Sciatic nerve (tissue), 2 donors: ENCODE measurements at regions not wholly inside any gene's neighbourhood (a gene's known extent, or its start where the extent isn't known, plus 50 kb on each side); places are given as distances from the start of the nearest gene placed in this dataset.
"Not testable (repeated sequence)": the region's sequence is repeated elsewhere in the genome, so short reads cannot be mapped to it uniquely, and the experiment has no call there.

Source experiments
- ATAC-seq: fragments of 200-7000 bp; cut with Tn5 transposase; one replicate; pipeline ENCODE4 v1.9.1; 2020; ENCODE audit warnings: mild to moderate bottlenecking, moderate library complexity
- DNase-seq: peaks from one replicate; pipeline ENCODE4 v3.0.0-alpha.2; 2020; ENCODE audit warnings: low spot score
- intact Hi-C: fragments of 100-400 bp; cut with DNase I; formaldehyde crosslinking; loops from one replicate; pipeline ENCODE4 v1.14.2; 2022
- donor health status: DM: no; HTN: no; CAD: no.
- donor health status: DM: no; HTN: no; CAD: no.

DNA sequence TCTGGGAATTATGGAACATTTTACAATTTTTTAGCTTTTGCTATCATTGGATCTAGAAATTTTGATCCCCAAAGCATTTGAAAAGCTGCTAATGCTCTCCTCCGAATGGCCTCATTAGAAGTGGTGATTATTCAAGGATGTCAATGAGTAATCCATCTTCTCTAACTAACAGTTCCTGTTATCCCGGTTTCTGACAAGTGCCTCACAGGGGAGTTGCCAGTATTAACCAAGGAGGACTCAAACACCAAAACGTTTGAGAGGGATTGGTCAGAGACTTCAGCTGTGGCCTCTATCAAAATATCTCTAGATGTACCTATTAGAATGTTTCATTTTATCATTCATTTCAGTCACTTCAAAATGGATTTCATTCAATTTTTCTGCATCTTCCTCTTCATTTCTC lies 208.3 kb upstream of the ITGA1 start:
- intact Hi-C loops: no loop called here
- ATAC-seq (no peak), DNase-seq (no peak)

DNA sequence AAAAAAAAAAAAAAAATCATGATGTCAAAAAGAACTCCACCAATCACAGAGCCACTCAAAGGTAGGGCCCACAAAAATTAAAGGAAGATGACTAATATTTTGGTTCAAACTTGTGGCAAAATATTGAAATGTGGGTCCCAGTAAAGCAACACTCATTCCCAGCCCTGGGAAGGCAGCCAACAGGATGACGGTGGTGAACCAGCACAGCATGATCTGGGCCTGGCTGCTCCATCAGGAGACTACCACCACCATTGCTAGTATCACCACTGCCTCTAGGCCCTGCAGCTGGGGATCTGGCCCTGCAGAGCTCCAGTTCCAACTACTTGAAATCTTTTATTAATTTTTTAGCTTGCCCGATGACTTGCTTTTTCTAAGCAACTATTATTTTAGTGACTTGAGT lies 206.8 kb upstream of the ITGA1 start:
- ATAC-seq: no peak
- intact Hi-C loops: no loop called here
- no peak for DNase-seq

DNA sequence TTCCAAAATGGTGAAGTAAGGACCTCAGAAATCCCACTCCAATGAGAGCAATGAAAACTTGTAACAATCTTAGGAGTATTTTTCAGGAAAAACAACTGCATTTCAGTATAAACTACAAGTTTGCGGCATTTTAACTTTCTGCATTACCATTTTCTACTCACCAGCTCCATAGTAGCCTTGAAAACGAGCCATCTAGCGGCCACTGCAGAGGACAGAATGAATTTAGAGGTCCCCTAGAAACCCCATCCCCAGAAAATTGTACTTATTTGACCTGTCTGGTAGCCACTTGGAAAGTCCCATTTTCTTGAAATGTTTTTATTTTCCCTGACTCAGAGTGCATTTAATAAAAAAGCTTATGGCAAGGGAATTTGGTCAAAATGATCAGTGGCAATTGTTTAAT lies 205.4 kb upstream of the ITGA1 start:
- DNase-seq (no peak), ATAC-seq (no peak)
- intact Hi-C loops: no loop called here

DNA sequence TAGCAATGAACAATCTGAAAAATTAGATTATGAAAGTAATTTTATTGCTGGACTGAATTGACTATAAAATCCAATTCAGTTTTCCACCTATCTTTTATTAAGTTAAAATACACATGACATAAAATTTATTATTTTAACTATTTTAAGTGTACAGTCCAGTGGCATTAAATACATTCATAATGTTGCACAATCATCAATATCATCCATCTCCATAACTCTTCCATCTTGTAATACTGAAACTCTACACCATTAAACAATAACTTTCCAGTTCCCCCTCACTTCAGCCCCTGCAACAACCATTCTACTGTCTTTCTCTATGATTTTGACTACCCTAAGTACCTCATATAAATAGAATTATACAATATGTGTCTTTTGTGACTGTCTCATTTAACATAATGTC lies 200.6 kb upstream of the ITGA1 start:
- ATAC-seq: no peak
- no peak for DNase-seq
- intact Hi-C loops: no loop called here

DNA sequence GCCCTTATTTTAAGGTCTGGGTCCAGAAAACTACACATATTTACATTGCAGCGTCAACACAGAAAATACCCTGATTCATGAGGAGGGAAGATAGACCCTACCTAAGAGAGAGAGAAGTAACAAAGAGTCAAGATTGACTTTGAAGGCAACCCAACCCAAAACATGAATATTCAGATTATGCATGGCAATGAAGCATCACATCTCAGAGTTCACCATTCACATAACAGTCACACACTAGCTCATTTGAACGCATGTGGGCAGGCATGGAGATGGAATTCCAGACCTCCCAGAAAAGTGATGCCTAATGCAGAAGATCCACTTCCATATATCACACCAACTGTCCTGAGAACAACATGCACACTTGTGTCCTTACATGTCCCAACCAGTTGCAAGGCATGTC lies 190.1 kb upstream of the ITGA1 start:
- ATAC-seq: no peak
- intact Hi-C loops: no loop called here
- DNase-seq: no peak

DNA sequence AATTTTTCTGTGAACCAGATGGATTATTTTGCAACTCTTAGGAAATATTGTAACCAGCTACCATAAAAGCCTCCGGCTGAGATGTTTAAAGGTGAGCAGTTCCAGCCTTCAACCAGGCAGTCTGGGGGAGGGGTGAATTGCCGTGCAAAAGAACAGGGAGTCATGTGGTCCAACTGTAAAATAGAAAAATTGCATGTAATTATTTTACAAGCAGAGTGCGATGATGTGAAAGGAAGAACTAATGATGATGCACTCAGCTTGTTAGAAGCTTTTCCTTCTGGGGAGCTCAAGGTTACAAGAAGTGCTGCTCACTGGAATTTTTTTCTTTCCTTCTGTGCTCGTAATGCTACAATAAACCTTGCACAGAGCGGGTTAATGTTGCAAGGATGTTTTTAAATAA lies 188.7 kb upstream of the ITGA1 start:
- DNase-seq: no peak
- no peak for ATAC-seq
- intact Hi-C loops: no loop called here

DNA sequence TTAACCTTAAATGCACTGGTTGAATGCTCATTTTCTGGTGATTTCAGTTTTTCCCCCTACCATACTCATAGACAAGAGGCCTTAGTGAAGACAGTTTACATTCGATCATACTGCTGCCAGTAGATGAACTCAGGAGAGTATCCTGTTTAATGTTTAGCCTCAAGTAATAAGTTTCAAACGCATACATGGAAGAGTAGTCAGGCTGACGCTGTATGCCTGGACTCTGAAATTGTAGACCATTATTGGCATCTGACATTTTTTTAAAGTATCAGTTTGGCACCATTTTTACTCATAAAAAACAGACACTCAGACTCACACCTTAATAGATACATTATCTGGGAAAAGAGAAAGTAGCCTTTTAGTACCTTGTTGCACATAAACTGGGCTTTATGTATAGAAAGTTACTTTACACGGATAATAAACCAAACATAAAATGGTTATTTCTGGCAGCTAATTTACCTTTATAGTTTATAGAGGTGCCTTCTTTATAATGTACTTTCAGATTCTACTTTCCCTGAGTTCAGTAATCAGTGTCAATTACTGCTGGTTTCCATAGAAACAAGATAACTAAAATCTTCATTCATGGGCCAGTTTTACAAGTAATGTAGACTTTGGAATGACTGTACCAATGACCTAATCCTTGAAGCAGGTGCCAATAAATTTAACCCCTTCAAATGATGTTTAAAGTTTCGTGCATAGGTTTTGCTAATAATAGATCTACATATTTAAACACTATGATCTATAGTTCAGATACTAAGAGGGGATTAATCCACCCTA lies 183.8 kb upstream of the ITGA1 start:
- no peak for ATAC-seq
- no peak for DNase-seq
- intact Hi-C loops: no loop called here

DNA sequence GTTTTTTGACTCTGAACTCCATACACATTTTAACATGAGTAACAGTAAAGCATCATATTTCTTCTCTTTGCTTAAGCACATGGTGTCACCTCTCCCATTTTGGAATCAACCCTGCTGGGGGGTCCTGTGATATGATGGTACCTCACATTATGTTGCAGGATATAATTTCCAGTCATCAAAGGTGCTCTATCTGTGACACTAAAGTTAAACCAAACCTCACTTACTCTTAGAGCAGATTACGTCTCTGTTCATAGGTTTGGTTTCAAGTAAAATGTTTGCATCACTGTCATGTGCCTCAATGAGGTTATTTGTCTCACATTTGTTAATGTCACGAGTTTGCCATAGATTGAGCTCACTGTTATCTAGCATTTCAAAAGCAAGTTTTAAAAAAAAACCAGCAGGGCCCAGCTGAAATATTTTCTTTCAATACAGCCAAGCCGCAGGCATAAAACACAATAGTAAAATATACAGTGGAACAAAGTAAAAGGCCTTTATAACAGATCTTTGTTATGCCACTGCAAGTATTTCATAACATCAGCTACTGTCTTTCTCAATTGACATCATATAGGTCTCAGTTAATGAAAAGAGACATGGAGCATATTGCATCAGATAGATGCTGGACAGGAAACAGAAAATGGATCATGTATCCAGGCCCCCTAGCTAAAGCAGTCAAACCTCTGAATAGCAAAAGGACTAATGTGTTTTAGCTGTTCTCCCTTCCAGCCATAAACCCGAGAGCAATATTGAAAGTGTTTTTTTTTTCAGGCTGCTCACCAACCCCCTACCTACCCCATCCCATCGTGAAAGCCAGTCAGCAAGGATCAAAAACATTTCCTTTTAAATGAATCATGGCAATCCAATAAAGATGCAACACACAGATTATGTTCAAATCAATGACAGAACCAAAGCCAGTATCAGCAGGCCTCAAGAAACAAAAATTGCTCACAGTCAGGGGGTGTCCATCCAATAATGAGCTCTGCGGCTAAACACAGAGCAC lies 182.1 kb upstream of the ITGA1 start:
- intact Hi-C loops: no loop called here
- no peak for ATAC-seq
- no peak for DNase-seq

DNA sequence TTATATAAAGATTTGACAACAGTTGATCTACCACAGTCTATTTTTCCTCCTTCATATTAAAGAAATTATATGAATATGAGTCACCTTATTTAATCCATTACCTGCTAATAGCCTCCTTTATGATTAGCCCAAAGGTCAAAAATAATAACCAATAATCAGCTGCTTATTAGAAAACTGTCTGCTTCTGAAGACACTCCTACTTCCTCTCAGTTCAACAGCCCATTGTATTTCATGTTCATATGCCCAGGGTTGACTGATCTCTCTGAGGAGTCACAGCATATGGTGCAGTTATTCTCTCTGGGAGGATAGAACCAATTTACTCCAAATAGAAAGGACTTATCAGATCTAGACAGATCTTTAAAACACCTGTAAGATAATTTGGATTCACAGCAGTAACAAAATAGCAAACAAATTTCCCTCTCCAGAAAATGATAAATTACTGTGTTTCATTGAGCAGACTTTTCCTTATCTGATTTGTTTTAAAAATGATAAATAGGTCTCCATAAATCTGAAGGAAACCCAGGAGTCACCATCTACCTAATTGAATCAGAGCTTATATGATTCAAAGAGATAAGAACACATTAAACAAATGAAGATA lies 180.4 kb upstream of the ITGA1 start:
- ATAC-seq: no peak
- intact Hi-C loops: no loop called here
- no peak for DNase-seq

DNA sequence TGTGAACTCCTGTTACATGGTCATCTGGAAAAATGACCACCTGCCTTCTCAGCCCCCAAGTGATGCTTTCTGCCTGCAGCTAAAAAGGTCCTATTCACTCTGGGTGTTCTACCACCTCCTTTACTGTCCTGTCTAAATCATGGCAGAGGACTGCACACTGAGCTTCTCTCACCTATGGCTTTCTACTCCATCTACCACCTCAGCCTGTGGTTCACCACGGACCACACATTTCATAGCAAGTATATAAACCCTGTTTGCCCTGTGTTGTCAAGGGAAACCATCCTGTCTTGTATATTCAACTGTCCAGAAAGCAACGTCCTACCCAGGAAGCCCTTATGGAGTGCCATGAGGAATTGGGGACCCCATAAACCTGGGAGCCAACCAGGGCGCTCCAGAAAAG lies 167.4 kb upstream of the ITGA1 start:
- ATAC-seq: no peak
- no peak for DNase-seq
- intact Hi-C loops: no loop called here

DNA sequence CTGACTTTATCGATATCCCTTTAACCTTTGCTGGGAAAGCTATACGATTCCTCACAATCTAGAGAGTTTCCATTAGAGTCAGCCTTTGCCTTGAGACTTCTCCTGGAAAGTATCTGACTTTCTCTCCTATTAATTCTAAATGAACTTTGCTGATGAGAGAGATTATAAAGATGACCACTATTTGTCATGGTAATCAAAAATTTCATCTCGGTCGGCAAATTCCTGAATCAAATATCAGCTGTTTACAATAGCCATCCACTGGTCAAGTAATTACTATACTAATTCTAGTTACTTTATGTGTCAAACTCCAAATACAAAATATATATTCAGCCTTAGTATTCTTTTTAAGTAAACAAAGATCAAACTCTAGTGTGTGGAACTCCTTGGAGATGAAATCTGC lies 164.4 kb upstream of the ITGA1 start:
- ATAC-seq: no peak
- no peak for DNase-seq
- intact Hi-C loops: no loop called here

DNA sequence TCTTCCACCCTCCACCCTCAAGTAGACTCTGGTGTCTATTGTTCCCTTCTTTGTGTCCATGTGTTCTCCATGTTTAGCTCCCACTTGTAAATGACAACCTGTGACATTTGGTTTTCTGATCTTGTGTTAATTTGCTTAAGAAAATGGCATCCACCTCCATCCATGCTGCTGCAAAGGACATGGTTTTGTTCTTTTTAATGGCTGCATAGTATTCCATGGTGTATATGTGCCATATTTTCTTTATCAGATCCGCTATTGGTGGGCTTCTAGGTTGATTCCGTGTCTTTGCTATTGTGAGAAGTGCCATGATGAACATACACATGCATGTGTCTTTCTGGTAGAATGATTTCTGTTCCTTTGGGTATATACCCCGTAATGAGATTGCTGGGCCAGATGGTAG lies 163.4 kb upstream of the ITGA1 start:
- intact Hi-C loops: no loop called here
- DNase-seq: no peak

DNA sequence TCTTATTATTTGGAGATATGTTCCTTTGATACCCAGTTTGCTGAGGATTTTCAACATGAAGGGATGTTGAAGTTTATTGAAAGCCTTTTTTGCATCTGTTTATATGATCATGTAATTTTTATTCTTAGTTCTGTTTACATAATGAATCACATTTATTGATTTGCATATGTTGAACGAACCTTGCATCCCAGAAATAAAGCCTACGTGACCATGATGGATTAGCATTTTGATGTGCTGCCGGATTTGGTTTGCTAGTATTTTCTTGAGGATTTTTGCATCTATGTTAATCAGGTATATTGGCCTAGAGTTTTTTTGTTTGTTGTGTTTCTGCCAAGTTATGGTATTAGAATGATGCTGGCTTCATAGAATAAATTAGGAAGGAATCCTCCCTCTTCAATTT lies 161.4 kb upstream of the ITGA1 start:
- intact Hi-C loops: no loop called here
- DNase-seq (no peak), ATAC-seq (no peak)

More for the DNA sequence above, 163.4 kb upstream of the ITGA1 start:
- no peak for ATAC-seq

DNA sequence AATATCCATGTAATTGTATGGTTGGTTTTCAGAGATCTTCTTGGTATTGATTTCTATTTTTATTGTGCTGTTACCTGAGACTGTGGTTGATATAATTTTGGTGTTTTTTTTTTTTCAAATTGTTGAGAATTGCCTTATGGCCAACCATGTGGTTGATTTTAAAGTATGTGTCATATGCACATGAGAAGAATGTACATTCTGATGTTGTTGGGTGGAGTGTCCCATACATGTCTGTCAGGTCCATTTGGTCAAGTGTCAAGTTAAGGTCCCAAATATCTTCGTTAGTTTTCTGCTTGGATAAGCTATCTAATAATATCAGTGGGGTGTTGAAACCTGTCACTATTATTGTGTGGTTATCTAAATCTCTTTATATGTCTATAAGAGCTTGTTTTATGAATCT lies 160.0 kb upstream of the ITGA1 start:
- ATAC-seq (no peak), DNase-seq (no peak)
- intact Hi-C loops: no loop called here

DNA sequence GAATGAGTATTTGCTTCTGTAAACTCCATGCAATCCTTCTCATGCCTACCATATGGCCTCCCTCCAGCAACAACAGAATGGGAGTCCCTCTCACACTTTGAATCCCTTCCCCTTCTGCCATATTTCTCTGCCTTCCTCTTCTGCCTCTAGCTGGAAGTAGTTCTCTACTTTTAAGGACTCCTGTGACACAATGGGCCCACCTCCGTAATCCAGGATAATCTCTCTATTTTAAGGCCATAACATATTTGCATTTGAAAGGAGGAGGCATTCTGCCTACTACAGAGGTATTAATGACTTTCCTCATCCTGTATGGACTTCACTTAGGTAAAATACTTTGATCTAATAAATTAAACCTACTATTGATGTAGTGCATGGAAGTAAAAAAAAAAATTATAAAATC lies 155.4 kb upstream of the ITGA1 start:
- ATAC-seq (no peak), DNase-seq (no peak)
- intact Hi-C loops: no loop called here

DNA sequence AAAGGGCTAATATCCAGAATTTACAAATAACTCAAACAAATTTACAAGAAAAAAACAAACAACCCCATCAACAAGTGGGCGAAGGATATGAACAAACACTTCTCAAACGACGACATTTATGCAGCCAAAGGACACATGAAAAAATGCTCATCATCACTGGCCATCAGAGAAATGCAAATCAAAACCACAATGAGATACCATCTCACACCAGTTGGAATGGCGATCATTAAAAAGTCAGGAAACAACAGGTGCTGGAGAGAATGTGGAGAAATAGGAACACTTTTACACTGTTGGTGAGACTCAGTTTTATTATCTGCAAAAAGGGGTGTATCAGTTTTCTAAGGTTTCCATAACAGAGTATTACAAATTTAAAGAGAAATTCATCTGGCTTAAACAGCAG lies 153.5 kb upstream of the ITGA1 start:
- ATAC-seq, intact Hi-C loops, DNase-seq: not testable (repeated sequence)

DNA sequence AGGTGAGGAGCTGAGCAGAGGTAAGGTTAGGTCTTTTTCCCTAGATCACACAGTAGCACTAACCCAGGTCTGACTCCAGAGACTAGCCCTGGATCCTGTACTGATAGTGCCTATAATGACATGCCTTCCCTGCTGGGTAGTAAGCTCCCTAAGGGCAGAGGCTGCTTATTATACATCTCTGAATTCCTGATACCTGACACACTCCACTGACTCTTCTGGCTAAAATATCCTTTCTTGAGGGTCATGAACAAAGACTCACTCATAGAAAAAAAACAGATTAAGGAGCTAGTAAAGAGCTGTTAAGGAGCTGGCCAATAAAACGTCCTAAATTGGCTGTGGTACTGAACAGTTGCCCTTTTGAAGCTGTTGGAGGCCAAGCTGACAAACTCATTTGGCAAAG lies 149.0 kb upstream of the ITGA1 start:
- DNase-seq (no peak), ATAC-seq (no peak)
- intact Hi-C loops: no loop called here

DNA sequence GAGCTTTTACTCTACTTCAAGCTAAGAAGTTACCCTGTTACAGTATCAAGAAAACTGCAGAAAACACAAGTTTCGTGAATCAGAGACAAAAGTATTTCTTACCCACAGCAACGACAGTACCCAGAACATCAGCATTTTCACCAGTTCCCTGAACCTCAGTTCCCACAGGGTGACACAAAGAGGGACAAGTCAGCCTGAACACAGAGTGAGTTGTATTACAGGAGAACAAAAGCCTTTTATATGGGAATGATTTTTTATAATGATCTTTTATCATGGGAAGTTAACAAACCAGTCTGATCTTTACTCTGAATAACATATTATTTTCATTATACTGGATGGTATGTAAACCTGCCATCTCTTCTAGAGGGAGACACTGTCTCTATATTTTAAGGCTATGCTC lies 139.0 kb upstream of the ITGA1 start:
- intact Hi-C loops: no loop called here
- no peak for DNase-seq

DNA sequence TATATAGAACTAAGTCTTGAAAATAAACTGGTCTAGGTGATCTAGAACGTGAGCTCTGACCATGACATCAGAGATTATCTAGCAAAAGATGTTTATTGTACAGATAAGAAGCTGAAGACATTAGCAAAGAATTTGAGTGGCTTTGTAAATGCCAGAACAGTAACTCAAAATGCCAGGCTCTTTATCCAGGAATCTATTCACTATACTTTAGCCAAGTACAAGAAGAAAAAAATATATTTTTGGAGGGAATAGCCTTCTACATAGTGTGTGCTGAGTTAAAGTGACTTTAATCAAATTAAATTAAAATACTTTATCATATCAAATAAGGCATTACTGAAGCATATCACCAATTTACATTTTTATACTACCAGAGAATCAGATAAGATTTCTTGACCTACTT lies 132.6 kb upstream of the ITGA1 start:
- no peak for DNase-seq
- no peak for ATAC-seq
- intact Hi-C loops: no loop called here

More for the DNA sequence above, 139.0 kb upstream of the ITGA1 start:
- no peak for ATAC-seq
